Hepatocyte (in vitro differentiated cells): ENCODE measurements at regions not wholly inside any gene's neighbourhood (a gene's known extent, or its start where the extent isn't known, plus 50 kb on each side); places are given as distances from the start of the nearest gene placed in this dataset.

Source experiments
- DNase-seq: peaks from one replicate; pipeline ENCODE4 v3.0.0-alpha.2; 2016; ENCODE audit warnings: low spot score
- H2AFZ ChIP-seq: fragments of 200-600 bp; sonication (generic); 2 replicates; pipeline ENCODE4 v1.6.0; 2016; ENCODE audit warnings: antibody characterized with exemption, mild to moderate bottlenecking
- H3K27ac ChIP-seq: fragments of 200-600 bp; sonication (generic); 2 replicates; pipeline ENCODE4 v1.5.1; 2016; ENCODE audit warnings: mild to moderate bottlenecking
- H3K27me3 ChIP-seq: fragments of 200-600 bp; sonication (generic); 2 replicates; pipeline ENCODE4 v1.6.1; 2016
- H3K36me3 ChIP-seq: fragments of 200-600 bp; sonication (generic); replicated peaks from 2 replicates; pipeline ENCODE4 v1.5.1; 2016; ENCODE audit warnings: low read depth; ENCODE audit not compliant: insufficient read depth
- H3K4me1 ChIP-seq: fragments of 200-600 bp; sonication (generic); 2 replicates; pipeline ENCODE4 v1.5.1; 2016; ENCODE audit warnings: mild to moderate bottlenecking, moderate library complexity; ENCODE audit not compliant: insufficient read depth
- H3K4me2 ChIP-seq: fragments of 200-600 bp; sonication (generic); 2 replicates; pipeline ENCODE4 v1.6.0; 2016
- H3K4me3 ChIP-seq: fragments of 200-600 bp; sonication (generic); 2 replicates; pipeline ENCODE4 v1.5.1; 2016; ENCODE audit warnings: mild to moderate bottlenecking
- H3K79me2 ChIP-seq: fragments of 200-600 bp; sonication (generic); 2 replicates; pipeline ENCODE4 v1.6.0; 2017; ENCODE audit warnings: mild to moderate bottlenecking
- H3K9me2 ChIP-seq: fragments of 200-600 bp; sonication (generic); replicated peaks from 2 replicates; pipeline ENCODE4 v1.6.0; 2017; ENCODE audit warnings: mild to moderate bottlenecking; ENCODE audit not compliant: insufficient read depth
- H3K9me3 ChIP-seq: fragments of 200-600 bp; sonication (generic); 2 replicates; pipeline ENCODE4 v1.5.1; 2016; ENCODE audit warnings: low read depth, mild to moderate bottlenecking
- H4K20me1 ChIP-seq: fragments of 200-600 bp; sonication (generic); 2 replicates; pipeline ENCODE4 v1.6.0; 2016; ENCODE audit warnings: mild to moderate bottlenecking; ENCODE audit not compliant: insufficient read depth, poor library complexity, severe bottlenecking
- EZH2 ChIP-seq: fragments of 200-600 bp; sonication (generic); IDR thresholded peaks from 2 replicates; pipeline ENCODE4 v1.6.1; 2016; ENCODE audit warnings: antibody characterized with exemption, mild to moderate bottlenecking, borderline replicate concordance
- EZH2phosphoT487 ChIP-seq: fragments of 200-600 bp; sonication (generic); IDR thresholded peaks from one replicate; pipeline ENCODE4 v1.6.1; 2018; ENCODE audit warnings: antibody characterized with exemption, mild to moderate bottlenecking, low read depth, moderate library complexity; ENCODE audit not compliant: unreplicated experiment, severe bottlenecking
- WGBS: methylation state at CpG from one replicate; pipeline ENCODE4 v1.1.6; 2016; ENCODE audit warnings: low lambda C conversion rate; ENCODE audit errors: missing lambda C conversion rate; 5-methylcytosine and 5-hydroxymethylcytosine counted together
- TF ChIP-seq, protein P1 (sequence below): fragments of 200-600 bp; sonication (generic); IDR thresholded peaks from 2 replicates; pipeline ENCODE4 v1.5.1; 2016; ENCODE audit warnings: antibody characterized with exemption, mild to moderate bottlenecking; ENCODE audit not compliant: poor library complexity

DNA sequence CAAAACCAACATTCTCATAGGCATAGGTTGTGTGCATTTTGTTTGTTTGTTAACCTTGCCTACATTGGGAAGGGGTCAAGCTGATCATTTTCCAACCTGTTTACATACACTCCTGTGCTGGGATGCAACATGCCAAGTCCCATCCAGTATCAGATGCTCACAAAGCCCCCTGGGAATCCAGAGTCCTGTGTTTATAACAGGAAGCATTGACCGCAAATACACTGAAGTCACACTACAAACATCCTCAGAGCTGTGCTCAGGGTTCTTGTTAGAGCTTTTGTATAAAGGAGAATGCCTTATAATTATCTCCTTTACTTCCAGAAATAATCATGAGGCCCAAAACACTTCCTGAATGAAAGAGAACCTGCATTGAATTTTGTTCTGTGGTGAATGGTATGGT is 488.7 kb upstream of the TCF4 start:
- Histone ChIP-seq H3K4me1 (no peaks in the 10 kb centered on the region), H3K79me2 (no peaks in the 10 kb centered on the region), H3K27ac (no peak overlapping the region), H3K4me3 (no peak overlapping the region), H3K9me3 (no peaks in the 10 kb centered on the region), H3K9me2 (no peaks in the 10 kb centered on the region), H3K4me2 (no peak overlapping the region), H2AFZ (no peak overlapping the region), H4K20me1 (no peaks in the 10 kb centered on the region), H3K36me3 (no peaks in the 10 kb centered on the region), H3K27me3 (no peaks in the 10 kb centered on the region)
- DNase-seq = no peak
- 71% methylated on average over 1 of the region's 1 CpG for WGBS
- TF ChIP-seq, protein P1, sequence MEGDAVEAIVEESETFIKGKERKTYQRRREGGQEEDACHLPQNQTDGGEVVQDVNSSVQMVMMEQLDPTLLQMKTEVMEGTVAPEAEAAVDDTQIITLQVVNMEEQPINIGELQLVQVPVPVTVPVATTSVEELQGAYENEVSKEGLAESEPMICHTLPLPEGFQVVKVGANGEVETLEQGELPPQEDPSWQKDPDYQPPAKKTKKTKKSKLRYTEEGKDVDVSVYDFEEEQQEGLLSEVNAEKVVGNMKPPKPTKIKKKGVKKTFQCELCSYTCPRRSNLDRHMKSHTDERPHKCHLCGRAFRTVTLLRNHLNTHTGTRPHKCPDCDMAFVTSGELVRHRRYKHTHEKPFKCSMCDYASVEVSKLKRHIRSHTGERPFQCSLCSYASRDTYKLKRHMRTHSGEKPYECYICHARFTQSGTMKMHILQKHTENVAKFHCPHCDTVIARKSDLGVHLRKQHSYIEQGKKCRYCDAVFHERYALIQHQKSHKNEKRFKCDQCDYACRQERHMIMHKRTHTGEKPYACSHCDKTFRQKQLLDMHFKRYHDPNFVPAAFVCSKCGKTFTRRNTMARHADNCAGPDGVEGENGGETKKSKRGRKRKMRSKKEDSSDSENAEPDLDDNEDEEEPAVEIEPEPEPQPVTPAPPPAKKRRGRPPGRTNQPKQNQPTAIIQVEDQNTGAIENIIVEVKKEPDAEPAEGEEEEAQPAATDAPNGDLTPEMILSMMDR = no peak
- TF ChIP-seq EZH2 = no peak
- no peak for TF ChIP-seq EZH2phosphoT487

DNA sequence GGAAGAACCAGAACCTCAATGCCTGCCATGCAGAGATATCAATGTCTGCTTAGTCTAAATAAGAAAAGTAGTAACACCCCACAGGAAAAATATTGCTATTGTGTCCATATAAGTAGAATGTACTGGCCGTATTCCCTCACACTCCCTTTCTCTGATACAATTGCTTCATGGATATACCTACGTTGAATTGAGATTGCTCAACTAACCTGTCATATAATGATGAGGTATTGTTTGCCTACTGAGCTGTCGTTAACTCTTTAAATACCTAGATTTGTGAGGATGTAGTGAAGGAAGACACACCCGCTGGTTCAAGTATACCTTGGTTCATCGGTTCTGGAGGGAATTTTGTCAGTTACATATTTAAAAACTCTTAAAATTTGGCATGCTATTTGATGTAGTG is 480.7 kb upstream of the TCF4 start:
- DNase-seq = no peak
- no peak for TF ChIP-seq EZH2
- TF ChIP-seq, protein P1 = no peak
- TF ChIP-seq EZH2phosphoT487 = no peak
- H3K36me3 ChIP-seq = no peaks in the 10 kb centered on the region
- WGBS = 74% methylated on average over 5 of the region's 5 CpGs
- no peak overlapping the region for H2AFZ ChIP-seq
- no peaks in the 10 kb centered on the region for H3K4me1 ChIP-seq
- no peaks in the 10 kb centered on the region for H3K9me2 ChIP-seq
- no peaks in the 10 kb centered on the region for H4K20me1 ChIP-seq
- H3K27me3 ChIP-seq = no peaks in the 10 kb centered on the region
- no peaks in the 10 kb centered on the region for H3K79me2 ChIP-seq
- H3K27ac ChIP-seq = no peak overlapping the region
- H3K4me3 ChIP-seq = no peak overlapping the region
- no peaks in the 10 kb centered on the region for H3K9me3 ChIP-seq
- no peak overlapping the region for H3K4me2 ChIP-seq

DNA sequence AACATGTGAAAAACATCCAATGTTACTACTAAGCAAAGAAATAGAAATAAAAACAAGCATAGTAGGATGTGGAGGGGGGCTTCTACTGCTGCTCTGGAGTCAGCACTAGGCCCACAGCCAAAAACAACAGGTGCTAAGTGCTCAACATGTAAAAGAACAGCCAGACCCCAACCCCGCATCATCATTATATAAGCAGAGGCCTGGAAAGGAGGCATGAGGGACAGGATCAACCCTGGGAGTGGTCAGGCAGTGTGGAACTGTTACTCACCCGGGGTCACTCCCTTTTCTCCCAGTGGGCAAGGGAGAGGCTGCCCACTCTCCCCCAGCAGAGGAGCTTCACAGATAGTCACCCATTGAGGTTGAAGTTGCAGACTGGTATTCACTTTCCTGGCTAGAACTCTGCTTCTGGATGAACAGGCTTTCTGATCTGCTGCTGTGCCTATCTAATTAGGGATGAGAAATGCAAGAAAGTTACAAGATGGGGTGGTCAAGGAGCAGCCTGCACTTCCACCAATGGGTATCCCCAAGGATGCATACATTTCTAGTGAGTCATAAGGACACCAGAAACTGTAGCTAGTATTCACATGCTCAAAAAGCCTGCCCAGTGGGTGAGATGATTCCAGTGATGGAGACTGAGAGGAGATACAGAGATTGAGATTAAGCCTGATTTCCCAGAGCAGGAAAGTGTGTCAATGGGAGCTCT is 480.1 kb upstream of the TCF4 start:
- H3K9me3 ChIP-seq = no peaks in the 10 kb centered on the region
- H3K27ac ChIP-seq = no peak overlapping the region
- no peaks in the 10 kb centered on the region for H3K4me1 ChIP-seq
- no peak overlapping the region for H2AFZ ChIP-seq
- no peaks in the 10 kb centered on the region for H3K9me2 ChIP-seq
- no peaks in the 10 kb centered on the region for H4K20me1 ChIP-seq
- no peak overlapping the region for H3K4me2 ChIP-seq
- 84% methylated on average over 2 of the region's 2 CpGs for WGBS
- no peak overlapping the region for H3K4me3 ChIP-seq
- H3K27me3 ChIP-seq = no peaks in the 10 kb centered on the region
- H3K79me2 ChIP-seq = no peaks in the 10 kb centered on the region
- TF ChIP-seq EZH2 (no peak), EZH2phosphoT487 (no peak)
- TF ChIP-seq, protein P1 = no peak
- DNase-seq = no peak
- no peaks in the 10 kb centered on the region for H3K36me3 ChIP-seq
